HCT116 (cell line): ENCODE measurements at regions not wholly inside any gene's neighbourhood (a gene's known extent, or its start where the extent isn't known, plus 50 kb on each side); places are given as distances from the start of the nearest gene placed in this dataset.

Source experiments
- ATAC-seq: fragments of 200-7000 bp; cut with Tn5 transposase; 2 replicates; pipeline ENCODE4 v1.9.1; 2020; ENCODE audit warnings: mild to moderate bottlenecking, moderate library complexity
- BruUV-seq: library from RNA; stranded (reverse); fragments of 400-500 nt; replicated peaks from 2 replicates; lab custom pipeline; 2021; lab: Mats Ljungman, UMichigan
- CTCF ChIA-PET: fragments of 300-600 bp; sonication (Branson Sonifier 250); formaldehyde crosslinking; loops from one replicate; lab custom pipeline; 2021; ENCODE audit warnings: antibody characterized with exemption; lab: Charles Lee
- POLR2A ChIA-PET: fragments of 300-600, 350-600 bp; sonication (Branson Sonifier 250); formaldehyde crosslinking; loops from one replicate; lab custom pipeline; 2021; ENCODE audit warnings: antibody characterized with exemption; lab: Charles Lee
- RAD21 ChIA-PET, 2 experiments: fragments of 300-600 bp; sonication (Branson Sonifier 250); formaldehyde crosslinking; loops; one replicate each; lab custom pipeline; 2023; ENCODE audit warnings: low total read pairs in 2 of 2; ENCODE audit not compliant: uncharacterized antibody in 2 of 2, unreplicated experiment in 2 of 2, low non-redundant PET in 1 of 2; lab: Charles Lee
- DNase-seq: peaks from one replicate; pipeline ENCODE4 v3.0.0-alpha.2; 2010; ENCODE audit warnings: low read depth, low spot score
- H2AFZ ChIP-seq: fragments of 200-600 bp; shearing (Covaris generic), sonication (generic); 2 replicates; pipeline ENCODE4 v1.6.1; 2017; ENCODE audit warnings: low read depth, mixed run types, mixed read lengths, antibody characterized with exemption, low read length; ENCODE audit not compliant: poor library complexity, severe bottlenecking
- H3K27ac ChIP-seq: 2 replicates; pipeline ENCODE4 v1.5.1; 2012; ENCODE audit warnings: low read depth, low read length
- H3K27me3 ChIP-seq: fragments of 200-600 bp; sonication (generic); 2 replicates; pipeline ENCODE4 v1.6.1; 2016; ENCODE audit warnings: mixed run types, low read length, mixed read lengths; ENCODE audit not compliant: insufficient read depth
- H3K36me3 ChIP-seq, 2 experiments: fragments of 200-500 bp in 1 of 2; fragments of 200-600 bp in 1 of 2; sonication (Bioruptor generic) in 1 of 2; sonication (generic) in 1 of 2; 2 replicates each; pipeline versions ENCODE4 v1.5.1 to v1.6.1; 2014 to 2016; ENCODE audit warnings: low read length in 2 of 2, inconsistent platforms in 1 of 2, mixed read lengths in 1 of 2, mixed run types in 1 of 2; ENCODE audit not compliant: insufficient read depth in 2 of 2, control insufficient read depth in 1 of 2
- H3K4me1 ChIP-seq, 2 experiments: fragments of 200-600 bp in 1 of 2; sonication (generic) in 1 of 2; 2 replicates each; pipeline versions ENCODE4 v1.5.1 to v1.6.1; 2012 to 2017; ENCODE audit warnings: low read length in 2 of 2, inconsistent platforms in 1 of 2, mild to moderate bottlenecking in 1 of 2, mixed read lengths in 1 of 2, mixed run types in 1 of 2, moderate library complexity in 1 of 2; ENCODE audit not compliant: insufficient read depth in 2 of 2, control insufficient read depth in 1 of 2
- H3K4me2 ChIP-seq: fragments of 200-600 bp; sonication (generic); 2 replicates; pipeline ENCODE4 v1.6.1; 2017; ENCODE audit warnings: mixed run types, low read length, mixed read lengths
- H3K4me3 ChIP-seq, 2 experiments: fragments of 200-600 bp in 1 of 2; sonication (generic) in 1 of 2; replicated peaks in 1 of 2; 2 replicates each; pipeline ENCODE4 v1.5.1; 2011 to 2016; ENCODE audit warnings: low read length in 2 of 2, control low read depth in 1 of 2, low read depth in 1 of 2, mild to moderate bottlenecking in 1 of 2, mixed read lengths in 1 of 2, mixed run types in 1 of 2
- H3K79me2 ChIP-seq: fragments of 200-600 bp; sonication (generic); 2 replicates; pipeline ENCODE4 v1.6.1; 2017; ENCODE audit warnings: mild to moderate bottlenecking, mixed run types, low read length, moderate library complexity, mixed read lengths; ENCODE audit not compliant: insufficient read depth
- H3K9ac ChIP-seq: fragments of 200-600 bp; sonication (generic); 2 replicates; pipeline ENCODE4 v1.6.1; 2016; ENCODE audit warnings: low read length, mixed read lengths
- H3K9me2 ChIP-seq: fragments of 200-600 bp; sonication (generic), shearing (Covaris generic); 2 replicates; pipeline ENCODE4 v1.6.1; 2017; ENCODE audit warnings: mixed run types, mild to moderate bottlenecking, moderate library complexity; ENCODE audit not compliant: insufficient read depth
- H3K9me3 ChIP-seq, 2 experiments: fragments of 200-500 bp in 1 of 2; fragments of 200-600 bp in 1 of 2; sonication (Bioruptor generic) in 1 of 2; sonication (generic) in 1 of 2; 2 replicates each; pipeline ENCODE4 v1.6.1; 2014 to 2017; ENCODE audit warnings: low read length in 2 of 2, mixed read lengths in 2 of 2, inconsistent platforms in 1 of 2, low read depth in 1 of 2, mild to moderate bottlenecking in 1 of 2, mixed run types in 1 of 2, moderate library complexity in 1 of 2; ENCODE audit not compliant: control insufficient read depth in 1 of 2, insufficient read depth in 1 of 2
- H4K20me1 ChIP-seq: fragments of 200-600 bp; sonication (generic), shearing (Covaris generic); 2 replicates; pipeline ENCODE4 v1.6.1; 2017; ENCODE audit warnings: mixed run types, mild to moderate bottlenecking, moderate library complexity; ENCODE audit not compliant: insufficient read depth
- ATF3 ChIP-seq: IDR thresholded peaks from 2 replicates; pipeline ENCODE4 v1.6.1; 2012
- CBX3 ChIP-seq: IDR thresholded peaks from 2 replicates; pipeline ENCODE4 v1.6.1; 2012; ENCODE audit warnings: low read depth
- CEBPB ChIP-seq: IDR thresholded peaks from 2 replicates; pipeline ENCODE4 v1.6.1; 2012; ENCODE audit warnings: low read depth
- EZH2 ChIP-seq: fragments of 200-600 bp; sonication (generic); IDR thresholded peaks from 2 replicates; pipeline ENCODE4 v1.6.1; 2017; ENCODE audit warnings: antibody characterized with exemption, mixed run types
- FOSL1 ChIP-seq: IDR thresholded peaks from 2 replicates; pipeline ENCODE4 v1.6.1; 2012; ENCODE audit warnings: low read depth
- JUND ChIP-seq: IDR thresholded peaks from 2 replicates; pipeline ENCODE4 v1.6.1; 2012
- POLR2A ChIP-seq: IDR thresholded peaks from 2 replicates; pipeline ENCODE4 v1.7.0; 2011; ENCODE audit warnings: borderline replicate concordance; ENCODE audit not compliant: insufficient read depth, insufficient read length; ENCODE audit errors: extremely low read depth
- POLR2AphosphoS5 ChIP-seq: IDR thresholded peaks from 2 replicates; pipeline ENCODE4 v1.6.1; 2011; ENCODE audit warnings: mild to moderate bottlenecking, low read depth, low read length, moderate library complexity
- RAD21 ChIP-seq: IDR thresholded peaks from 2 replicates; pipeline ENCODE4 v1.6.1; 2012; ENCODE audit warnings: low read depth, mild to moderate bottlenecking
- SIN3A ChIP-seq: IDR thresholded peaks from 2 replicates; pipeline ENCODE4 v1.6.1; 2012; ENCODE audit warnings: low read depth
- SP1 ChIP-seq: IDR thresholded peaks from 2 replicates; pipeline ENCODE4 v1.6.1; 2012; ENCODE audit warnings: low read depth
- TCF7L2 ChIP-seq: IDR thresholded peaks from 2 replicates; pipeline ENCODE4 v1.7.0; 2011; ENCODE audit warnings: borderline replicate concordance, inconsistent platforms; ENCODE audit not compliant: insufficient read depth, insufficient read length; ENCODE audit errors: extremely low read depth
- YY1 ChIP-seq: IDR thresholded peaks from 2 replicates; pipeline ENCODE4 v1.6.1; 2011; ENCODE audit warnings: low read length, low read depth, moderate library complexity, mild to moderate bottlenecking; ENCODE audit not compliant: insufficient replicate concordance; ENCODE audit errors: extremely low read depth
- ZFX ChIP-seq: fragments of 450-650 bp; IDR thresholded peaks from 2 replicates; pipeline ENCODE4 v1.6.1; 2017
- ZNF274 ChIP-seq: fragments of 200-500 bp; sonication (Bioruptor generic); IDR thresholded peaks from 2 replicates; pipeline ENCODE4 v1.6.1; 2014; ENCODE audit warnings: mild to moderate bottlenecking, low read depth, low read length, inconsistent platforms
- intact Hi-C: fragments of 100-400 bp; cut with micrococcal nuclease; formaldehyde crosslinking; loops from 2 replicates; pipeline ENCODE4 v1.10.0; 2022
- TF ChIP-seq, protein P1 (sequence below): IDR thresholded peaks from 2 replicates; pipeline ENCODE4 v1.6.1; 2012

DNA sequence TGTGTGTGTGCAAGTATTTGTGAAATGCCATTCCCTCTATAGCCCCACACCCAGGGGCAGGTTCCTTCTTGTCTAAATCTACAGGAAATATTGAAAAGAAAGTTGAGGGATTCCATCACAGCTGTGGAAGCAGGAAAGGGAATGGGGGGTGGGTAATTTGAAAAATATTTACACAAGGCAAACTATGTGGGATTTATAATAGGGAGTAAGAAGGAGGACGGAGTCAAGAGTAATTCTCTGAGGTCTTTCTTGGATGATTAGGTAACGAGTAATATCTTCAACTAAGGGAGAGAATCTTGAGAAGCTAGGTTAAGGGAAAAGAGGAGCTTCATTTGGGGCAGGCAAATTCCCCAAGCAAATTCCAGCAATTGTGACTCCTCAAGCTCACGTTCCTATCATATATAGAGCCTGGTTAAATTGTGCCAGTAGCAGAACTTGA, 113.5 kb upstream of the SGK1 start:
- BruUV-seq, result no TSS peak

GRCh38 chr6:134429861-134430380, 112.0 kb upstream of the SGK1 start:
- Histone ChIP-seq H3K9me3 (no peaks in the 10 kb centered on the region), H3K9ac (no peak overlapping the region), H3K27me3 (no peaks in the 10 kb centered on the region), H3K79me2 (no peaks in the 10 kb centered on the region), H4K20me1 (no peaks in the 10 kb centered on the region), H3K4me3 (no peak overlapping the region), H3K4me2 (no peak overlapping the region), H3K4me1 (no peaks in the 10 kb centered on the region), H3K27ac (no peak overlapping the region), H3K36me3 (no peaks in the 10 kb centered on the region), H2AFZ (no peak overlapping the region), H3K9me2 (no peaks in the 10 kb centered on the region)
- BruUV-seq, result no TSS peak
- POLR2A ChIA-PET, result no interaction called here
- intact Hi-C loops, result no loop called here
- CTCF ChIA-PET, result no interaction called here
- ATAC-seq, result no peak
- RAD21 ChIA-PET, result no interaction called here
- no peak for DNase-seq
- no peak for TF ChIP-seq SP1
- no peak for TF ChIP-seq ATF3
- no peak for TF ChIP-seq CEBPB
- TF ChIP-seq YY1, result no peak

More for the DNA sequence above, 113.5 kb upstream of the SGK1 start:
- no peak overlapping the region for H2AFZ ChIP-seq
- ChIA-PET RAD21 (no interaction called here), POLR2A (no interaction called here), CTCF (no interaction called here)
- no peaks in the 10 kb centered on the region for H3K36me3 ChIP-seq
- no peak overlapping the region for H3K4me3 ChIP-seq
- no peak for DNase-seq
- ATAC-seq, result no peak
- H3K9me2 ChIP-seq, result no peaks in the 10 kb centered on the region
- no peak overlapping the region for H3K9ac ChIP-seq
- peaks cover 0 to 10% of the 10 kb centered on the region in 2 experiments; a peak in 2 of 4 replicates for H3K4me1 ChIP-seq
- no peaks in the 10 kb centered on the region for H3K9me3 ChIP-seq
- H3K79me2 ChIP-seq, result no peaks in the 10 kb centered on the region
- no peak overlapping the region for H3K4me2 ChIP-seq
- no peaks in the 10 kb centered on the region for H4K20me1 ChIP-seq
- intact Hi-C loops, result no loop called here
- TF ChIP-seq CEBPB (no peak), ZFX (no peak), RAD21 (no peak), CBX3 (no peak), POLR2AphosphoS5 (no peak), FOSL1 (no peak), ZNF274 (no peak), EZH2 (no peak), TCF7L2 (no peak), JUND (no peak), SIN3A (no peak), POLR2A (no peak)
- TF ChIP-seq, protein P1, sequence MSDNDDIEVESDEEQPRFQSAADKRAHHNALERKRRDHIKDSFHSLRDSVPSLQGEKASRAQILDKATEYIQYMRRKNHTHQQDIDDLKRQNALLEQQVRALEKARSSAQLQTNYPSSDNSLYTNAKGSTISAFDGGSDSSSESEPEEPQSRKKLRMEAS, result no peak
- H3K27ac ChIP-seq, result no peak overlapping the region
- no peaks in the 10 kb centered on the region for H3K27me3 ChIP-seq
